IgD-negative memory B cell (primary cell): ENCODE measurements at regions not wholly inside any gene's neighbourhood (a gene's known extent, or its start where the extent isn't known, plus 50 kb on each side); places are given as distances from the start of the nearest gene placed in this dataset.
"Not testable (repeated sequence)": the region's sequence is repeated elsewhere in the genome, so short reads cannot be mapped to it uniquely, and the experiment has no call there.

ENCODE experiments used
- H3K27ac Mint-ChIP-seq, 3 donors: one replicate each; pipeline ENCODE4 v1.8.0; 2020 to 2022; ENCODE audit warnings: mild to moderate bottlenecking in 3 of 3, mixed read lengths in 3 of 3, moderate library complexity in 1 of 3
- H3K27me3 Mint-ChIP-seq: one replicate; pipeline ENCODE4 v1.8.0; 2021; ENCODE audit warnings: mixed read lengths
- H3K36me3 Mint-ChIP-seq: one replicate; pipeline ENCODE4 v1.8.0; 2020; ENCODE audit warnings: mild to moderate bottlenecking, mixed read lengths
- H3K4me1 Mint-ChIP-seq, 3 donors: one replicate each; pipeline ENCODE4 v1.8.0; 2020 to 2022; ENCODE audit warnings: mixed read lengths in 3 of 3, mild to moderate bottlenecking in 1 of 3
- H3K4me3 Mint-ChIP-seq, 4 donors: one replicate each; pipeline ENCODE4 v1.8.0; 2020 to 2022; ENCODE audit warnings: mild to moderate bottlenecking in 4 of 4, mixed read lengths in 4 of 4, moderate library complexity in 3 of 4
- H3K9me3 Mint-ChIP-seq, 3 donors: one replicate each; pipeline ENCODE4 v1.8.0; 2020 to 2021; ENCODE audit warnings: mixed read lengths in 3 of 3, mild to moderate bottlenecking in 1 of 3

GRCh38 chr1:5737081-5737480, 255.1 kb downstream of the NPHP4 start:
- Mint-ChIP-seq H3K4me1 (peaks cover 0 to 1% (median 0%) of the 10 kb centered on the region in 3 donors), H3K36me3 (no peaks in the 10 kb centered on the region), H3K4me3 (no peak overlapping the region), H3K9me3 (peaks cover 0 to 4% (median 0%) of the 10 kb centered on the region in 3 donors), H3K27me3 (peaks cover 2% of the 10 kb centered on the region), H3K27ac (no peak overlapping the region)

GRCh38 chr1:5734996-5735395, 257.2 kb downstream of the NPHP4 start:
- Mint-ChIP-seq H3K9me3 (peaks cover 0 to 4% (median 0%) of the 10 kb centered on the region in 3 donors), H3K36me3 (no peaks in the 10 kb centered on the region), H3K4me3 (no peak overlapping the region), H3K27me3 (peaks cover 2% of the 10 kb centered on the region), H3K27ac (no peak overlapping the region), H3K4me1 (peaks cover 0 to 1% (median 0%) of the 10 kb centered on the region in 3 donors)

- Mint-ChIP-seq H3K4me3 (no peak overlapping the region), H3K36me3 (no peaks in the 10 kb centered on the region), H3K27ac (no peak overlapping the region), H3K27me3 (no peaks in the 10 kb centered on the region), H3K4me1 (peaks cover 0 to 1% (median 0%) of the 10 kb centered on the region in 3 donors), H3K9me3 (peaks cover 0 to 4% (median 0%) of the 10 kb centered on the region in 3 donors)
Observed at GRCh38 chr1:5734414-5734813, 257.8 kb downstream of the NPHP4 start.

GRCh38 chr1:5733596-5733995, 258.6 kb downstream of the NPHP4 start:
- Mint-ChIP-seq H3K36me3 (no peaks in the 10 kb centered on the region), H3K4me1 (peaks cover 0 to 1% (median 0%) of the 10 kb centered on the region in 3 donors), H3K27ac (no peak overlapping the region), H3K4me3 (no peak overlapping the region), H3K27me3 (no peaks in the 10 kb centered on the region), H3K9me3 (peaks cover 0 to 4% (median 0%) of the 10 kb centered on the region in 3 donors)

- H3K4me3 Mint-ChIP-seq, result no peak overlapping the region
- no peaks in the 10 kb centered on the region for H3K9me3 Mint-ChIP-seq
- no peak overlapping the region for H3K27ac Mint-ChIP-seq
- peaks cover 0 to 1% (median 0%) of the 10 kb centered on the region in 3 donors for H3K4me1 Mint-ChIP-seq
- H3K36me3 Mint-ChIP-seq, result no peaks in the 10 kb centered on the region
- H3K27me3 Mint-ChIP-seq, result no peaks in the 10 kb centered on the region
Observed at GRCh38 chr1:5731110-5731423, 261.2 kb downstream of the NPHP4 start.

GRCh38 chr1:5730272-5731109, 261.7 kb downstream of the NPHP4 start:
- Mint-ChIP-seq H3K9me3 (no peaks in the 10 kb centered on the region), H3K27me3 (no peaks in the 10 kb centered on the region), H3K27ac (no peak overlapping the region), H3K4me3 (no peak overlapping the region), H3K4me1 (peaks cover 0 to 1% (median 0%) of the 10 kb centered on the region in 3 donors), H3K36me3 (no peaks in the 10 kb centered on the region)

- H3K27ac Mint-ChIP-seq, result no peak overlapping the region
- H3K4me1 Mint-ChIP-seq, result no peaks in the 10 kb centered on the region
- H3K27me3 Mint-ChIP-seq, result no peaks in the 10 kb centered on the region
- H3K4me3 Mint-ChIP-seq, result no peak overlapping the region
- H3K36me3 Mint-ChIP-seq, result no peaks in the 10 kb centered on the region
- no peaks in the 10 kb centered on the region for H3K9me3 Mint-ChIP-seq
Observed at GRCh38 chr1:5729636-5730145, 262.5 kb downstream of the NPHP4 start.

GRCh38 chr1:5728663-5729355, 263.4 kb downstream of the NPHP4 start:
- no peaks in the 10 kb centered on the region for H3K36me3 Mint-ChIP-seq
- H3K27ac Mint-ChIP-seq, result no peak overlapping the region
- H3K4me1 Mint-ChIP-seq, result no peaks in the 10 kb centered on the region
- peaks cover 0 to 3% (median 0%) of the 10 kb centered on the region in 3 donors for H3K9me3 Mint-ChIP-seq
- no peak overlapping the region for H3K4me3 Mint-ChIP-seq
- no peaks in the 10 kb centered on the region for H3K27me3 Mint-ChIP-seq

GRCh38 chr1:5727871-5728643, 264.2 kb downstream of the NPHP4 start:
- H3K4me1 Mint-ChIP-seq, result no peaks in the 10 kb centered on the region
- H3K36me3 Mint-ChIP-seq, result no peaks in the 10 kb centered on the region
- peaks cover 4% of the 10 kb centered on the region for H3K27me3 Mint-ChIP-seq
- H3K27ac Mint-ChIP-seq, result no peak overlapping the region
- no peak overlapping the region for H3K4me3 Mint-ChIP-seq
- peaks cover 0 to 3% (median 1%) of the 10 kb centered on the region in 3 donors for H3K9me3 Mint-ChIP-seq

GRCh38 chr1:5727191-5727590, 265.0 kb downstream of the NPHP4 start:
- Mint-ChIP-seq H3K36me3 (no peaks in the 10 kb centered on the region), H3K27ac (no peak overlapping the region), H3K9me3 (peaks cover 0 to 3% (median 1%) of the 10 kb centered on the region in 3 donors), H3K27me3 (peaks cover 4% of the 10 kb centered on the region), H3K4me3 (no peak overlapping the region), H3K4me1 (no peaks in the 10 kb centered on the region)

GRCh38 chr1:5726586-5727184, 265.5 kb downstream of the NPHP4 start:
- not testable (repeated sequence) for H3K36me3 Mint-ChIP-seq, H3K27me3 Mint-ChIP-seq, H3K27ac Mint-ChIP-seq, H3K4me1 Mint-ChIP-seq, H3K4me3 Mint-ChIP-seq, H3K9me3 Mint-ChIP-seq

GRCh38 chr1:5725855-5726585, 266.2 kb downstream of the NPHP4 start:
- H3K9me3 Mint-ChIP-seq, result peaks cover 0 to 3% (median 1%) of the 10 kb centered on the region in 3 donors
- no peaks in the 10 kb centered on the region for H3K4me1 Mint-ChIP-seq
- no peak overlapping the region for H3K4me3 Mint-ChIP-seq
- no peaks in the 10 kb centered on the region for H3K36me3 Mint-ChIP-seq
- H3K27ac Mint-ChIP-seq, result no peak overlapping the region
- peaks cover 4% of the 10 kb centered on the region for H3K27me3 Mint-ChIP-seq

- H3K36me3 Mint-ChIP-seq, result no peaks in the 10 kb centered on the region
- peaks cover 4% of the 10 kb centered on the region for H3K27me3 Mint-ChIP-seq
- H3K27ac Mint-ChIP-seq, result no peak overlapping the region
- H3K4me1 Mint-ChIP-seq, result no peaks in the 10 kb centered on the region
- H3K4me3 Mint-ChIP-seq, result no peak overlapping the region
- peaks cover 0 to 3% (median 1%) of the 10 kb centered on the region in 3 donors for H3K9me3 Mint-ChIP-seq
Observed at GRCh38 chr1:5725406-5725805, 266.8 kb downstream of the NPHP4 start.

GRCh38 chr1:5724847-5725246, 267.4 kb downstream of the NPHP4 start:
- peaks cover 0 to 3% (median 1%) of the 10 kb centered on the region in 3 donors for H3K9me3 Mint-ChIP-seq
- no peaks in the 10 kb centered on the region for H3K36me3 Mint-ChIP-seq
- H3K27ac Mint-ChIP-seq, result no peak overlapping the region
- peaks cover 4% of the 10 kb centered on the region for H3K27me3 Mint-ChIP-seq
- H3K4me3 Mint-ChIP-seq, result no peak overlapping the region
- H3K4me1 Mint-ChIP-seq, result no peaks in the 10 kb centered on the region
